ENCODE measurements at regions not wholly inside any gene's neighbourhood (a gene's known extent, or its start where the extent isn't known, plus 50 kb on each side); places are given as distances from the start of the nearest gene placed in this dataset.

- no peak overlapping the region for H2BK12ac ChIP-seq (ENCODE audit: low read length in 2 of 2)
- H3K18ac ChIP-seq (ENCODE audit: low read depth in 1 of 2, low read length in 2 of 2), result no peak overlapping the region
- no peaks in the 10 kb centered on the region for H3K4me1 ChIP-seq (ENCODE audit: control insufficient read depth, insufficient read depth, low read depth, low read length)
- no peaks in the 10 kb centered on the region for H3K79me1 ChIP-seq (replicated peaks; ENCODE audit: low read length, poor library complexity, severe bottlenecking)
- no peak overlapping the region for H4K91ac ChIP-seq (ENCODE audit: low read length)
- H4K8ac ChIP-seq (ENCODE audit: low read length), result no peak overlapping the region
- H3K14ac ChIP-seq (ENCODE audit: low read length in 2 of 2), result no peak overlapping the region
- H3K36me3 ChIP-seq (ENCODE audit: control insufficient read depth in 1 of 2, insufficient read depth in 2 of 2, low read depth in 1 of 2, low read length in 2 of 2), result no peaks in the 10 kb centered on the region
- H3K4ac ChIP-seq (ENCODE audit: low read depth in 1 of 2, low read length in 2 of 2), result no peak overlapping the region
- H3K4me2 ChIP-seq (ENCODE audit: low read length, poor library complexity, severe bottlenecking), result no peak overlapping the region
- no peak overlapping the region for H2BK120ac ChIP-seq (ENCODE audit: low read depth, low read length)
- H2AK5ac ChIP-seq (ENCODE audit: low read length, severe bottlenecking), result no peak overlapping the region
- H3K9ac ChIP-seq (ENCODE audit: low read length), result no peak overlapping the region
- H3K9me3 ChIP-seq (ENCODE audit: control insufficient read depth, low read length), result no peaks in the 10 kb centered on the region
- H2BK15ac ChIP-seq (ENCODE audit: low read depth, poor library complexity, severe bottlenecking), result no peak overlapping the region
- H3K23ac ChIP-seq (ENCODE audit: low read length in 2 of 2), result no peak overlapping the region
- no peak overlapping the region for H3K4me3 ChIP-seq (ENCODE audit: insufficient read depth in 1 of 2, low read depth in 1 of 2, low read length in 2 of 2)
- no peak overlapping the region for H2AFZ ChIP-seq (ENCODE audit: low read depth, low read length)
- 78% methylated on average over 3 of the region's 4 CpGs for WGBS
- H2BK5ac ChIP-seq (ENCODE audit: low read depth, low read length, poor library complexity, severe bottlenecking), result no peak overlapping the region
- peaks cover 28 to 37% of the 10 kb centered on the region in 2 experiments for H3K27me3 ChIP-seq (ENCODE audit: control insufficient read depth in 1 of 2, insufficient read depth in 1 of 2, low read length in 2 of 2)
- DNase-seq, result no peak
- H3K27ac ChIP-seq (ENCODE audit: low read length, poor library complexity, severe bottlenecking), result no peak overlapping the region
Observed at GRCh38 chr20:22878166-22878565, 156.9 kb upstream of the SSTR4 start.

GRCh38 chr20:22880277-22880676, 154.8 kb upstream of the SSTR4 start:
- Histone ChIP-seq H2BK5ac (ENCODE audit: low read depth, low read length, poor library complexity, severe bottlenecking) (no peak overlapping the region), H3K14ac (ENCODE audit: low read length in 2 of 2) (no peak overlapping the region), H2AK5ac (ENCODE audit: low read length, severe bottlenecking) (no peak overlapping the region), H2BK12ac (ENCODE audit: low read length in 2 of 2) (no peak overlapping the region), H3K23ac (ENCODE audit: low read length in 2 of 2) (no peak overlapping the region), H3K4me2 (ENCODE audit: low read length, poor library complexity, severe bottlenecking) (no peak overlapping the region), H2BK15ac (ENCODE audit: low read depth, poor library complexity, severe bottlenecking) (no peak overlapping the region), H3K79me1 (replicated peaks; ENCODE audit: low read length, poor library complexity, severe bottlenecking) (no peaks in the 10 kb centered on the region), H3K27ac (ENCODE audit: low read length, poor library complexity, severe bottlenecking) (no peak overlapping the region), H3K27me3 (ENCODE audit: control insufficient read depth in 1 of 2, insufficient read depth in 1 of 2, low read length in 2 of 2) (peaks cover 25 to 37% of the 10 kb centered on the region in 2 experiments), H4K91ac (ENCODE audit: low read length) (no peak overlapping the region), H2AFZ (ENCODE audit: low read depth, low read length) (no peak overlapping the region), H2BK120ac (ENCODE audit: low read depth, low read length) (no peak overlapping the region), H3K9me3 (ENCODE audit: control insufficient read depth, low read length) (no peaks in the 10 kb centered on the region), H3K4me3 (ENCODE audit: insufficient read depth in 1 of 2, low read depth in 1 of 2, low read length in 2 of 2) (no peak overlapping the region), H3K36me3 (ENCODE audit: control insufficient read depth in 1 of 2, insufficient read depth in 2 of 2, low read depth in 1 of 2, low read length in 2 of 2) (no peaks in the 10 kb centered on the region), H4K8ac (ENCODE audit: low read length) (no peak overlapping the region), H3K9ac (ENCODE audit: low read length) (no peak overlapping the region), H3K4ac (ENCODE audit: low read depth in 1 of 2, low read length in 2 of 2) (no peak overlapping the region), H3K4me1 (ENCODE audit: control insufficient read depth, insufficient read depth, low read depth, low read length) (no peaks in the 10 kb centered on the region), H3K18ac (ENCODE audit: low read depth in 1 of 2, low read length in 2 of 2) (no peak overlapping the region)
- 42% methylated on average over 1 of the region's 2 CpGs for WGBS
- no peak for DNase-seq

- 47% methylated on average over 1 of the region's 2 CpGs for WGBS
- no peak overlapping the region for H4K8ac ChIP-seq (ENCODE audit: low read length)
Observed at GRCh38 chr20:22887796-22888195, 147.3 kb upstream of the SSTR4 start.

GRCh38 chr20:22890594-22891300, 144.4 kb upstream of the SSTR4 start:
- Histone ChIP-seq H2BK15ac (ENCODE audit: low read depth, poor library complexity, severe bottlenecking) (no peak overlapping the region), H3K4me1 (ENCODE audit: control insufficient read depth, insufficient read depth, low read depth, low read length) (no peaks in the 10 kb centered on the region), H3K23ac (ENCODE audit: low read length in 2 of 2) (no peak overlapping the region), H2BK120ac (ENCODE audit: low read depth, low read length) (no peak overlapping the region), H3K4me2 (ENCODE audit: low read length, poor library complexity, severe bottlenecking) (no peak overlapping the region), H3K36me3 (ENCODE audit: control insufficient read depth in 1 of 2, insufficient read depth in 2 of 2, low read depth in 1 of 2, low read length in 2 of 2) (no peaks in the 10 kb centered on the region), H3K4ac (ENCODE audit: low read depth in 1 of 2, low read length in 2 of 2) (no peak overlapping the region), H3K79me1 (replicated peaks; ENCODE audit: low read length, poor library complexity, severe bottlenecking) (no peaks in the 10 kb centered on the region), H3K9ac (ENCODE audit: low read length) (no peak overlapping the region), H3K4me3 (ENCODE audit: insufficient read depth in 1 of 2, low read depth in 1 of 2, low read length in 2 of 2) (no peak overlapping the region), H3K27me3 (ENCODE audit: control insufficient read depth in 1 of 2, insufficient read depth in 1 of 2, low read length in 2 of 2) (peaks cover 11 to 23% of the 10 kb centered on the region in 2 experiments), H2BK12ac (ENCODE audit: low read length in 2 of 2) (no peak overlapping the region), H3K14ac (ENCODE audit: low read length in 2 of 2) (no peak overlapping the region), H4K91ac (ENCODE audit: low read length) (no peak overlapping the region), H3K18ac (ENCODE audit: low read depth in 1 of 2, low read length in 2 of 2) (no peak overlapping the region), H2AK5ac (ENCODE audit: low read length, severe bottlenecking) (no peak overlapping the region), H3K9me3 (ENCODE audit: control insufficient read depth, low read length) (no peaks in the 10 kb centered on the region), H4K8ac (ENCODE audit: low read length) (no peak overlapping the region), H3K27ac (ENCODE audit: low read length, poor library complexity, severe bottlenecking) (no peak overlapping the region), H2AFZ (ENCODE audit: low read depth, low read length) (no peak overlapping the region), H2BK5ac (ENCODE audit: low read depth, low read length, poor library complexity, severe bottlenecking) (no peak overlapping the region)
- 73% methylated on average over 5 of the region's 5 CpGs for WGBS
- DNase-seq, result no peak

More at GRCh38 chr20:22887796-22888195, 147.3 kb upstream of the SSTR4 start:
- H3K23ac ChIP-seq (ENCODE audit: low read length in 2 of 2), result no peak overlapping the region
- no peak overlapping the region for H3K9ac ChIP-seq (ENCODE audit: low read length)
- H2BK5ac ChIP-seq (ENCODE audit: low read depth, low read length, poor library complexity, severe bottlenecking), result no peak overlapping the region
- no peak overlapping the region for H3K18ac ChIP-seq (ENCODE audit: low read depth in 1 of 2, low read length in 2 of 2)
- H3K4ac ChIP-seq (ENCODE audit: low read depth in 1 of 2, low read length in 2 of 2), result no peak overlapping the region
- H3K9me3 ChIP-seq (ENCODE audit: control insufficient read depth, low read length), result no peaks in the 10 kb centered on the region
- no peak overlapping the region for H3K4me3 ChIP-seq (ENCODE audit: insufficient read depth in 1 of 2, low read depth in 1 of 2, low read length in 2 of 2)
- peaks cover 11 to 16% of the 10 kb centered on the region in 2 experiments for H3K27me3 ChIP-seq (ENCODE audit: control insufficient read depth in 1 of 2, insufficient read depth in 1 of 2, low read length in 2 of 2)
- no peak overlapping the region for H2AK5ac ChIP-seq (ENCODE audit: low read length, severe bottlenecking)
- H3K4me2 ChIP-seq (ENCODE audit: low read length, poor library complexity, severe bottlenecking), result no peak overlapping the region
- H2BK15ac ChIP-seq (ENCODE audit: low read depth, poor library complexity, severe bottlenecking), result no peak overlapping the region
- H3K36me3 ChIP-seq (ENCODE audit: control insufficient read depth in 1 of 2, insufficient read depth in 2 of 2, low read depth in 1 of 2, low read length in 2 of 2), result no peaks in the 10 kb centered on the region
- no peak overlapping the region for H2BK120ac ChIP-seq (ENCODE audit: low read depth, low read length)
- no peak overlapping the region for H2BK12ac ChIP-seq (ENCODE audit: low read length in 2 of 2)
- no peak for DNase-seq
- H4K91ac ChIP-seq (ENCODE audit: low read length), result no peak overlapping the region
- H2AFZ ChIP-seq (ENCODE audit: low read depth, low read length), result no peak overlapping the region
- no peaks in the 10 kb centered on the region for H3K79me1 ChIP-seq (replicated peaks; ENCODE audit: low read length, poor library complexity, severe bottlenecking)
- H3K4me1 ChIP-seq (ENCODE audit: control insufficient read depth, insufficient read depth, low read depth, low read length), result no peaks in the 10 kb centered on the region
- H3K27ac ChIP-seq (ENCODE audit: low read length, poor library complexity, severe bottlenecking), result no peak overlapping the region
- H3K14ac ChIP-seq (ENCODE audit: low read length in 2 of 2), result no peak overlapping the region

Measured in mesenchymal stem cell (in vitro differentiated cells and primary cell).